GM11168 (cell line): ENCODE measurements at regions not wholly inside any gene's neighbourhood (a gene's known extent, or its start where the extent isn't known, plus 50 kb on each side); places are given as distances from the start of the nearest gene placed in this dataset.
"Not testable (repeated sequence)": the region's sequence is repeated elsewhere in the genome, so short reads cannot be mapped to it uniquely, and the experiment has no call there.

ENCODE experiments used
- in situ Hi-C: fragments of 300-500 bp; cut with MboI; formaldehyde crosslinking; loops from one replicate; pipeline ENCODE4 v1.12.0; 2022; ENCODE audit warnings: low sequenced_read_pairs; ENCODE audit not compliant: unreplicated experiment

DNA sequence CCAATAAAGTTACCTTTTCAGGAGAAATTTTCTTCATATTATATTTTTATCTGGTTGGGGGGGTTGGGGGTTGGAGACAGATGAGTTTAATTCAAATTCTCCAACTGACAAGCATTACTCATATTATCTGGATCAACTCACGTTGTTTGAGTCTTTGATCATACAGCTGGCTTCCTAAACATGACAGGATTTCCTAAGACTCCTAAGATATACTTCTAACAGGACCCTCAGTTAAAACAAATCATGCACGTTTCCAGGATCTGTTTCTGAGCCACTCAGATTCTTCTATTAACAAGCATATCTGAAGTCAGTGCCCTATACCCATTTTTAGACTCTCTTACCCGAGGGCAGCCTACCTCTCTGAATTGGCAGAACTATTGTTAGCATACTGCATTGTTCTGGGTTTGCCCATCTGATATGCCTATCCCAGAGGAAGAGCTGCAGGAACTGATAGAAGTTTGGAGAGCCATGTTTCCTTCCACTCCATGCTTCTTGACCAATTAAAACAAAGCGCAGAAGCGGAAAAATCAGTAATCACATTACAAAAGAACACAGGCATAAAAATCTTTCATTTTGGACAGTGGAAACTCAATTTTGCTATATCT lies 653.9 kb downstream of the LTN1 start:
- in situ Hi-C loops, result no loop called here

DNA sequence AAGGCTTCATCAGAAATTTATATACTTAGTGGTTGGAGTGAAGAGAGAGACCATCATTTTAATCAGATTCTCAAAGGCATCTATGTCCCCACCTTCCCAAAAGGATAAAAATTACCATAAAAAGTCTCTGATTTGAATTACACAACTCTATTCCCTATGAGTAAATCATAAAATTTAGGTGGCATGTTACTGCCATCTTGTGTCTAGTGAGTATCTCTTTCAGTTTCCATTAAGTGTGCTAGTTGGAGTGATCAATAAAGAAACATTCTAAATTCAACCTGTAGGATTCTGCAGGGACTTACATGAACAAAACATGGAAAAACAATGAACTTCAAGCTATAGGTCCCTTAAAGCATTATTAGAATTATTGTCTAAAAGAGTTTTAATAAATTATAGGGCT lies 655.4 kb downstream of the LTN1 start:
- in situ Hi-C loops, result no loop called here

DNA sequence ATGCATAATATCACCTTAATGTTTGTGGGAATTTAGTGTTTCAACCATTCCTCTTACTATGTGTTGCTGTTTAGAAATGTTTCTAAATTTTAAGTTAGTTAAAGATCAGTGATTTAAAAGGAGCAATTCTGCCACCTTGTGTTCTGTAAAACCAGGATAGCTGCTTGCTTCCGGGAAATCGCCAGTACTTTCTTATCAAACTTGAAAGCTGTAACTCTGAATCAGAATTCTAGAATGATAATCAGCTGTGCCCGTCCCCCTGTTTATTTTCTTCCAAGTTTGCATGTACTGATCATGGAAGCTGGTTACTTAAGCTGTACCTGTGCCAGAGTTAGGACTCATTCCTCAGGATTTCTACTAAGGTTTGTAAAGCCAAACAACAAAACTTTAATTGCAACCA lies 656.4 kb downstream of the LTN1 start:
- in situ Hi-C loops, result no loop called here

DNA sequence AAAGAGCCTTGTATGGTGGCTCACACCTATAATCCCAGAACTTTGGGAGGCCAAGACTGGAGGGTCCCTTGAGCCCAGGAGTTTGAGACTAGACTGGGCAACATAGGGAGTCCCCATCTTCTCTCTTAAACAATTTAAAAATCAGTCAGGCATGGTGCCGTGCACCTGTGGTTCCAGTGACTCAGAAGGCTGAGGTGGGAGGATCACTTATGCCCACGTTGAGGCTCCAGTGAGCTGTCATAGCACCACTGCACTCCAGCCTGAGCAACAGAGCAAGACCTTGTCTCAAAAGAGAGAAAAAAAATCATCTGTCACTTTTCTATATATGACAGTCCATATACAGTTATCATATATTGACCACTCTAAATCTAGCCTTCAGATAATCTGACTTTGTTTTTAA lies 658.3 kb downstream of the LTN1 start:
- in situ Hi-C loops, result no loop called here

DNA sequence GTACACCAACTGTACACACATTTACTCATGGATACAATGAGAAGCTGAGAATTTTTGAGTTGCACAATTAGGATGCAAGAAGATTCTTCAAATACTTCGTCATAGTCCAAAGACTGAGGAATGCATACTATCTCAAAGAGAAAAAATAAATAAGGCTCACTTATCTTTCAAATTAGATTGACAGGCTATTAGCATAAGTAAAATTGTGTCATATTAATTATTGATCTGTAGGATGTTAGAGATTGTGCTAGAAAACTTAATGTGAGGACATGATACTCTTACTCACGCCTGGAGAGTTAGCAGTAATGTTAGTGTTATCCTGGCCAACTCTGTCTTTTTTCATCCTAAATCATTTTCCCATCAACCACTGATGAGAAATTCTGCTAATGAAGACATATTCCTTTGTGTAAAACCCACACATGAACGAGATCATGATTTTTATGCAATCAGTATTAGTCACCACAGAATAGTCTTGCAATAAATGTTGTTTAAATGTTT lies 659.0 kb downstream of the LTN1 start:
- in situ Hi-C loops, result no loop called here

DNA sequence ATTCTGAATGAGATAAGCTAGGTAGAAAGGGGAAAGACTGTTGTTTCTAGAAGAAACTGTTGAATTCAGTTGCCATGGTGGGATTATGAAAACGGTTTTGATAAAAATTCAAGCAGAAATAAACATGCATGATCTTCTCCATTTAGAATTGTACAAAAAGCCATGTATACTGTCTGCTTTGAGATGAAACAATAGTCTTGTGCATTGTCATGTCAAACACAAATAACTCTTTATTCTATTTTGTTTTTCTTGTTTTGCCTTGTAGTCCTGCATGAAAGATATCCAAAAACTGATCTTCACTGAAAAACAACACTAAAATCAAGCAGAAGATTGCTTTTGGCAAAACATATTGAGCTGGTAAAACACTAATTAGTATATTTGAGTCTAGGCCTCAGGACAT lies 659.9 kb downstream of the LTN1 start:
- in situ Hi-C loops, result no loop called here

DNA sequence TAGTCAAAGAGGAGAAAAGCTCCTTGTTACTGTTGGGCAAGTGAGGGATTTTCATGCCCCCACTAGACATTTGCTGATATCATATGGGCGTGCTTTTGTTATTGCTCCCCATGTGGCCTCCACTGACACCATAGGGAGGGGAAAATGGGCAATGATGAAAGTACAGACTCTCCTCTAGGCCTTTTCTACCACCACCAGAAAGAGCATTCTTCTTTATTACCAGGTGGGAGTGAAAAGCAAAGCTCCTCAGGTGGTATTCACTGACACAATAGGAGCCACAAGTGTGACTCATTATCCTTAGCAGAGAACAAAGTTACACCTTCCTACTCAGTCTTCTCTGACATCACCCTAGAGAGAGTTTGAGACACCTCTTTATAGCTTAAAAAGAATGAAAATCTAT lies 667.1 kb downstream of the LTN1 start:
- in situ Hi-C loops, result no loop called here

DNA sequence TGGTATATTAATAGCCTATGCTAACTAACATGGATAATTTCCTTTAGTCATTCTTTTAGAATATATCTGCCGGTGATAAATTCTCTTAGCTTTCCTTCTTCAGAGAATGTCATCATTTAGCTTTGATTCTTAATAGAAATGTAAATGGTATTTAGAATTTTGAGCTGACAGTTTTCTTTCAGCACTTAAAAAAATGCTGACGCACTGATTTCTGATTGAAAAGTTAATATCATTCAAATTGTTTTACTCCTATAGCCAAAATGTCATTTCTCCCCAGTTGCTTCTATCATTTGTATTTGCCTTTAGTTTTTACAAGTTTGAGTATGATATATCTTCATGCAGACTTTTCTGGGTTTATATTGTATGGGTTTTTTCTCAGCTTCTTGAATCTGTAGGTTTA lies 668.0 kb downstream of the LTN1 start:
- in situ Hi-C loops, result no loop called here

DNA sequence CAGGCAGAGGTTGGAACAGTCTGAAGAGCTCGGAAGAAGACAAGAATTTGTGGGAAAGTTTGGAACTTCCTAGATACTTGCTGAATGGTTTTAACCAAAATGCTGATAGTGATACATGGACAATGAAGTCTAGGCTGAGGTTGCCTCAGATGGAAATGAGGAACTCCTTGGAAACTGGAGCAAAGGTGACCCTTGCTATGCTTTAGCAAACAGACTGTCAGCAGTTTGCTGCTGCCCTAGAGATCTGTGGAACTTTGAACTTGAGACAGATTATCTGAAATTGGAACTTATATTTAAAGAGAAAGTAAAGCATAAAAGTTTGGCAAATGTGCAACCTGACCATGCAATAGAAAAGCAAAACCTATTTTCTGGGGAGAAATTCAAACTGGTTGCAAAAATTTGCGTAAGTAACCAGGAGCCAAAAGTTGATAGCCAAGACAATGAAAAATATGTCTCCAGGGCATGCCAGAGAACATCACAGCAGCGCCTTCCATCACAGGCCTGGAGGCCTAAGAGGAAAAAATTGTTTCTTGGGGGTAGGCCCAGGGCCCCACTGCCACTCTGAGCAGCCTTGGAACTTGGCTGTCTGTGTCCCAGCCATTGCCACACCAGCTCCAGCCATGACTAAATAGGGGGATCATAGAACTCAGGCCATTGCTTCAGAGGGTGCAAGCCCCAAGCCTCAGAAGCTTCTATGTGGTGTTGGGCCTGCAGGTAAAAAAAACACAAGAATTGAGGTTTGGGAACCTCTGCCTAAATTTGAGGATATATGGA lies 675.3 kb downstream of the LTN1 start:
- in situ Hi-C loops, result no loop called here

DNA sequence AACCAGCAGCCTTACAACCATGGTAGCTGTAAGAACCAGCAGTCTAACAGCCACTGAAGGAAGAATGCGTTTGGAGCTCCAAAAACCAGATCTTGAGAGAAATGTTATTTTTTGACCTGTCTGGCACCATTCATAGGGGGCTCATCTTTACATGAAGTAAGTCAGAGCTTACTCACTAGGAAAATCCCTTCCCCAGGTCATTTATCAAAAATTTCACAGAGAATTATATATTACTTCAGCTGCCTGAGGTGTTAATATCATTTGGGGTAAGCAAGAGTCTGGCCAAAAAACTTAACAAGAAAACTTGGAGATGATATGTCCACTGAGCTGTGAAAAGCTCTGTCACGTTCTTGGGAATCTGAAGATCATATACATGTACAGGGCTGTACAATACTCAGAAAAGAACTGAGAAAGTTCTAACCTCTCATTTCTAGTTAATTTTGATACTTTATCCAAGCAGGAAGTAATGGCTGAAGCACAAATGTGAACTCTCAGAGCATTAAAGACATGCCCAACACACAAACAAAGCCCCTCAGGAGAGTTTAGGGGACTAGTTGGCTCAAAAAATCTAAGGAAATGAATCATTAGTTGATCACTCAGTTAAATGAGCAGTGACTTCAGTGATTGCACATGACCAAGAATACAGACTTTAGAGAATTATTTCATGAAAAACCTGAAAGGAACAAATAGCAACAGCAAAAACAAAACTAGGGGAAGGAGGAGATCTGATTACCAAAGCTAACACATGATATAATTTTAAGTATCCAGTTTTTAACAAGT lies 681.1 kb downstream of the LTN1 start:
- in situ Hi-C loops, result no loop called here

DNA sequence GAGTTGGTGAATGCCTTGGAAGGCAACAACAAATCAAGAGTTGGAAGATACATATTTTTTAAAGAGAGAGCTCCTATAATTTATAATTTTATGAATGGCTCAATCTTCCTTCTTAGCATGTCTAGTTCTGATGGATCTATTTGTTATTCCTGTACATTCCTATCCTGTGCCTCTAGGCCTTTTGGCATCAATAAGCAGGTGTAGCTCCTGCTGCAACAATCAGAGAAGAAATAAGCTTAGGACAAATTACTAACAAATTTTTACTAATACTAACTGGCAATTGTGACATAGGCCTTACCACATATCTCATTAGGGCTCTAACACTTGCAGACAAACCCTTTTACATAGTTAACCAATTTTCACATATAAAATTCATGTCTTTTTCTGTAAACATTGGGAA lies 682.0 kb downstream of the LTN1 start:
- in situ Hi-C loops, result no loop called here

DNA sequence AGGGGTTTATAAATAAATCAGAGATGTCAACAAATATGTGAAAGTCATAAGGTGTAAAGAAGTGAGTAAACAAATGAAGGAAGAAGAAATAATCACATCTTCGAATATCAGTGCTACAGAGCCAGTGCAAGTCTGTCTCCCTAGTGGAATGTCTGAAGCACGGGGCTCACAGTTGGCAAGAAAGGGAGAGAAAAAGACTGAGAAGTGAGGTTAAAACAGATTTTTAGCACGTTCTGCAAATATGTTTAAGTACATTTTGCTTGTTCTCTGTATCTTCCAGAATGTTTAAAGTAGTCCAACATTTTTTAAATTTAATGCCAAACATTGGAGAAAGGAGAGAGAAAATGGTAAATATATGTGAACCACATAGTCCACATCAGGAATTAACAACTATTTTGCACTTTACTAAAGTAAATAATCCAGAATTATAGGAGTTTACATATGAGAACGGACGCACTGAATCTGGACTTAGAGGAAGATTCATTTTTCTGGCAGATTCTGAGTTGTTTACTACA lies 682.4 kb downstream of the LTN1 start:
- in situ Hi-C loops, result no loop called here

DNA sequence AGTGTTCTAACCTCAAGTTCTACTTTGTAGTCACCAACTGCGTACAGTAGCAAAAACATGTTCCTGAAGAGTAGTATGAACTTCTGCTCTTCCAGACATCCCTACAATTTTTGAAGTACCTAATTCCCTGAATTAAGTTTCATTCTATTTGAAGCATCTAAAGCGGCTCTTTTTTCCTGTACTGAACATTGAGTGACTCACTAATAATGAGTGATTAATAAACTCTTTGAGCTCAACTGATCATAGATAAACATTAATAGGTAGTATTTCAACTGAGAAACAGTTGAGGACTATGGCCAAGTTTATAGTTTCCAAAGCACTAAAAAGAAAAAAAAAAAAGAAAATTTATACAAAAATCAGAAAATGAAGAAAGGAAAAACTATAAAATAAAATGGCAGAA lies 683.1 kb downstream of the LTN1 start:
- in situ Hi-C loops, result no loop called here

DNA sequence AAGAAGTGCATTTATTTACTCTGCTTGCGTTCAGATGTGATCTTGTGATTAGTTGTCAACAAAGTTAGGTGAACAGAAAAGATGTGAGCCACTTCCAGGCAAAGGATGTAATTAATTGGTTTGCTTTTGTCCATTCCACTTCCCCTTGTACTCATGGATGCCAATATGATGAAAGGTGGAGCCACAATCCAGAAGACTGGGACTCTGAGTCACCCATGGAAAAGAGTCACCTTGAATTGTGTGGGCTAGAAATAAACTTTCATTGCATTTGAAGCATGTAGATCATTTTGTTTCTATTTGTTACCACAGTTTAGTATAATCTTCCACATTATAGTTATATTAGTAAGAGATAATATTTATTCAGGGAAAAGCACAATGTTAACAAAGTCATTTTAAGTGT lies 684.2 kb downstream of the LTN1 start:
- in situ Hi-C loops, result no loop called here

DNA sequence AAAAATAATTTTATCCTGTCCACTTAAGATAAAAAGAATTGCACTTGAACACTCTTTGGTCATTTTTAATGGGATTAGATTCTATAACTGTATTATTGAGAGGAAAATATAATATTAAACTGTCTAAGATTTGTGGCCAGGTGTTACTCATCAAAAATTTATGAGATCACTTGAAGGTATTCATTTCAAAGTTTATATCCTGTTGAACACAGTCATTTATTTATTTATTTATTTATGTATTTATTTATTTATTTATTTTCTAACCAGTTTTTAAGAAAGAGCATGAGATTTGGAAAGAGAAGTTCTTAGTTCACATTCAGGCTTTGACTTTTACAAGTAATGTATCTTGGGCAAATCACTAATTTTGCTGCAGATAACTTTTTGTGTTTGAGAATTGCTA lies 692.7 kb downstream of the LTN1 start:
- in situ Hi-C loops, result no loop called here

DNA sequence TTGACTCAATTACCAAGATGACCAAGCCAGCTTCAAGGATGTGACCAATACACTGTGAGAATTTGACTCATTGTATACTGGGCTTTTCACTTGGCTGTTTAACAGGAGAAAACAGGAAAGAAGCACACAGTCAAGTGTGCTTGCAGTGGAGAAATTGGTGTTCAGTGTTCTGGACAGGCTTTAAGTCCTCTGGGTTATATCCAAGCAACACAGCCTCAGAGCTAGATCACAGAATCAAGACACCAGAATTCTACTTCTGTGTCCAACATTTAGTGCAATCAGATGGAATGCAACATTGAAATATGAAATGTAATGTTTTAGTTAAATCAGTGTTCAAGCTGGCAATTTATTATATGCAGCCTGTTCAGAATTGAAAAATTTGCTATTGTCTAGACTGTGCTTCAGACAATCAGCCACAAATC lies 694.4 kb downstream of the LTN1 start:
- in situ Hi-C loops, result no loop called here

DNA sequence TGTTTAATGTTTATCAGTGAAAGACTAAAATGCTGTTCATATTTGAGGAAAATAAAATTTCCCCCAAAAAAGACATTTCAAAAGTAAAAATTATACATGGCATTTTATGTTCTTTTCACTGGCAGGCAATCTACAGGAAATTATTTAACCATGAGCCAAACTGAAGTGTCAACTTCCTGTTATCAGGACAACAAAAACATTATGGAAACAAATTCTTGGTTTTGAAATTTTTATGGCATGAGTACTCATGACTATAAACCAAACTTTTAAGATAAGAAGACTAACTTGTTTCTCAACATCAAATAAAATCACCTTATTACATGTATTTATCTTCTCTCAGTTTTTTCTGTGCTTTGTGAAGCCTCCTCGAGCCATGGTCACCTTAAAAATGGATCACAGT lies 698.6 kb downstream of the LTN1 start:
- in situ Hi-C loops, result no loop called here

DNA sequence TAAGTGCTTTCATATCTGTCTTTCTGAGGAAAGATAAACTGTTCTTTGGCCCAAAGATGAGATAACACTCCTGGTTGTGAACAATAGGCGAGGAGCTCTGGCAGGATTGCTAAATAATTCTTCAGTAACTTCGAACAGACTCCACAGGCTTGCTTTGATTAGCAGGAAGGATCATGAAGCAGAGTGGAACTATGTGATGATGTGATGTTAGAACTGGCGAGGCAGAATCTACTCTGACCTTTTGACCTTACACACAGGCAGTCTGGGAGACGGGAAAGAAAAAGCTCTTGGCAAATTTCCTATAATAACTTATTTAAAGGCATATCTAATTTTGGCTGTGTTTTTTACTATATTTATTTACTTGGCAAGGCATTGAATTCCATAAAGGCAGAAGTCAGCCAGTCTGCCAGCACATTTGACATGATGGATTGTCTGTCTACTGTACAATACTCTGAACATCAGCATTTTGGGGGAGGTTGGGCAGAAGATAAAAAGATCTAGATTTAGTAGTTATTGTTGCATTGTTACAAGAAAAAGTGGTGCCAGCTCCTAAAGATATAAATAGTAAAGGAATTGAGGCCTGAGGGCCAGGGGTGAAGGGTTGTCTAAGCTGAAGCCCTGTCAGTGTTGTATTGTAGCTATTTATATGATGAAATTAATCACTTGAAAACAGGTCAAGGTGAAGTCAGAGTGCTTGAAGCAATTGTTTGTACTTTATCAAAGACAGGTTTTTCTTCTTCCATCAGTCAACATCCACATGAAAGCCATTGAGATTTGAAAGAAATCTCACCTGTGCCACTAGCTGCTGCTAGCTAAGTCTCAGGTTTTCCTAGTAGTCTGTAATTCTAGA lies 708.8 kb downstream of the LTN1 start:
- in situ Hi-C loops, result no loop called here

DNA sequence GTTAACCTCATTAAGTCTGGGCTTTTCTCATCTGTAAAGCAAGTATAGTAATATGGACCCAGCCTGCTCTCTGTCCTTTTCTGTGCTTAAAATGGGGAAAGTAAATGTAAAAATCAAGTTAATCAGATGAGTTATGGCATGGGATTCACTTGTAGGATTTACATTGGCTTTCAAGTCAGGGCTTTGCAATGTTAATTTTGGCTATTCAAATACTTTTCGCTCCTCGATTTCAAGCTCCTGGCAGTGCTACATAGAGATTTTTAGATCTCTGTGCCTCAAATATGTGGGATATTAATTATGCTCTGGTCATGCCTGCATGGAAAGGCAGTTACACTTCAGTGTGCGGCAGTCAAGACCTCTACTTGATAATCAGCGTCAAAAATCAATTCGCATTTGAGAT lies 709.8 kb downstream of the LTN1 start:
- in situ Hi-C loops, result no loop called here

DNA sequence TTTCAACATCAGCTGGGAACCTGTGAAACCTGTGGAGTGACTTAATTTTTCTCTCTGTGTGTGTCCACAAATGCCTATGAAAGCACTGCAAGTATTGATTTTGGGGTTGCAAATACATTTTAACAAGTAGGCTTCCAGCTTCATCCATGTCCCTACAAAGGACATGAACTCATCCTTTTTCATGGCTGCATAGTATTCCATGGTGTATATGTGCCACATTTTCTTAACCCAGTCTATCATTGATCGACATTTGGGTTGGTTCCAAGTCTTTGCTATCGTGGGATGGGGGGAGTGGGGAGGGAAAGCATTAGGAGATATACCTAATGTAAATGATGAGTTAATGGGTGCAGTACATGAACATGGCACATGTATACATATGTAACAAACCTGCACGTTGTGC lies 711.3 kb downstream of the LTN1 start:
- in situ Hi-C loops, result not testable (repeated sequence)
